ENCODE measurements at regions not wholly inside any gene's neighbourhood (a gene's known extent, or its start where the extent isn't known, plus 50 kb on each side); places are given as distances from the start of the nearest gene placed in this dataset.

DNA sequence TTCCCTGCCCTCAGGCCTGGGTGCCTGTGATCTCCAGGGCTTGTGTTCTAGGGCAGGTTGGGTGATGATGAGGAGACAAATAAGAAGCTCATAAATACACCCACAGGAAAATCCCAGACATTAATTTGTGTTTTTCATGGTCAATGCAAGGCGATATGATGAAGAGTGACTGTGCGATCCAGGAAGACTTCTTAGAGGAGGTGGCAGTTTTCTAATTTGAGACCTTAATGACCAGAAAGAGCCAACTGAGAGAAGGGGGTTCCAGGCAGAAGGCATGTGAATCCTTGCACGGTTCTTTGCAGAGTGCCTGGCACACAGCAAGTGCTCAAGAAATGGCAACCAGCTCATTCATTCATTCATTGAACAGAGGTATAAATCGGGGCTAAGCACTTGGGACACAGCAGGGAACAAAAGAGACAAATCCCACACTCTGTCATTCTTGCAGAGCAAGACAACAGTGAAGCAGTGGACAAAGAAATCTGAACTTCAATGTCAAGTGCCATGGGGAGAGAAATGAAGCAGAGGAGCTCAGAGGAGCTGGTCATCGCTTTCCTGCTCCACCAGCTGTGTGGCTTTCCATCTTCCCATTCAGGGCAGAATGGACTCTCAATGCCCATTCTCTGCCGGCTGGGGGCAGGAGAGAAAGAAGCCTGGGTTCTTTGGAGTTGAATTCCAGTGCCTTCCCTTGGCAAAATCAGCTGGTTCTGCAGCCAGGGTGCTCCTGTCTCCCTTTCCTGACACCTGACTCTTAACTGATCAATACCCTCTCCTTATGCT lies 128.3 kb downstream of the AACS start:
- 74% methylated on average over 6 of the region's 6 CpGs for WGBS
- Histone ChIP-seq H3K4me3 (ENCODE audit: low read length in 2 of 2) (no peak overlapping the region), H3K27me3 (ENCODE audit: control insufficient read depth in 2 of 2, insufficient read depth in 1 of 2, low read length in 1 of 2) (peaks cover 24 to 65% of the 10 kb centered on the region in 2 donors), H3K36me3 (ENCODE audit: control insufficient read depth in 2 of 2, insufficient read depth in 2 of 2, low read length in 1 of 2) (no peaks in the 10 kb centered on the region), H3K27ac (ENCODE audit: low read depth in 1 of 2, low read length in 1 of 2) (no peak overlapping the region), H3K9me3 (ENCODE audit: control insufficient read depth in 2 of 2, insufficient read depth in 1 of 2, low read length in 1 of 2) (no peaks in the 10 kb centered on the region), H3K4me1 (ENCODE audit: control insufficient read depth in 2 of 2, insufficient read depth in 2 of 2, low read length in 2 of 2) (no peaks in the 10 kb centered on the region)
- DNase-seq (ENCODE audit: low read depth in 6 of 9, low spot score in 9 of 9), result no peak

DNA sequence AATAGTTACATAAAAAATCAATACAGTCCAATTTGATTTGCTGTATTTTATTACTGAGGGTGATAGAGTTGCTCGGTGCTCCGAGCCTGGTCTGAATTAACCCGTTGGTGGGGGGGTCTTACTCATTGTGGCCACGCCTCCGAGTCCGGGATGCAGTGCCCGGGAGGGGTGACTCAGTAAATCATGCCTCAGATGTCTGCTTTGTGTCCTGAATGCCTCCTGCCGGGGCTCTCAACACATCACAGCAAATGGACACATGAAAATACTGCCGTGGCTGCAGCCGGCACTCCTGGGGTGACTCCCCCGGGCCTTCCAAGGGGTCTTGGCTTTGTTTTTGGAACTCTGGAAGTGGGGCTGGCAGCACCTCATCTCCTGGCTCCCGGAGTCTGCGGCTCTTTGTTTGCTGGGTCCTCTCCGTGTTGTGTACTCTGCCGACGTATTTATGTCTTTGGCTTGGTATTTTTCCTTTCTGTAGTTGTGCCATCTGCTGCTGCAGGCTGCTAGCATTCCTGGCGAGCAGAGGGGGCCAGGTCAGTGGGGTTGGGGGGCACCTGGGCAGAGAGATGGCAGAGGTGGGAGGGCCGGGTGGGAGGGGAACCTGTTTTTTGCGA lies 129.0 kb downstream of the AACS start:
- no peaks in the 10 kb centered on the region for H3K4me1 ChIP-seq (ENCODE audit: control insufficient read depth in 2 of 2, insufficient read depth in 2 of 2, low read length in 2 of 2)
- no peak overlapping the region for H3K27ac ChIP-seq (ENCODE audit: low read depth in 1 of 2, low read length in 1 of 2)
- no peaks in the 10 kb centered on the region for H3K9me3 ChIP-seq (ENCODE audit: control insufficient read depth in 2 of 2, insufficient read depth in 1 of 2, low read length in 1 of 2)
- WGBS, result 21% methylated on average over 19 of the region's 19 CpGs
- DNase-seq (ENCODE audit: low read depth in 6 of 9, low spot score in 9 of 9), result no peak
- peaks cover 20 to 60% of the 10 kb centered on the region in 2 donors for H3K27me3 ChIP-seq (ENCODE audit: control insufficient read depth in 2 of 2, insufficient read depth in 1 of 2, low read length in 1 of 2)
- no peaks in the 10 kb centered on the region for H3K36me3 ChIP-seq (ENCODE audit: control insufficient read depth in 2 of 2, insufficient read depth in 2 of 2, low read length in 1 of 2)
- no peak overlapping the region for H3K4me3 ChIP-seq (ENCODE audit: low read length in 2 of 2)

DNA sequence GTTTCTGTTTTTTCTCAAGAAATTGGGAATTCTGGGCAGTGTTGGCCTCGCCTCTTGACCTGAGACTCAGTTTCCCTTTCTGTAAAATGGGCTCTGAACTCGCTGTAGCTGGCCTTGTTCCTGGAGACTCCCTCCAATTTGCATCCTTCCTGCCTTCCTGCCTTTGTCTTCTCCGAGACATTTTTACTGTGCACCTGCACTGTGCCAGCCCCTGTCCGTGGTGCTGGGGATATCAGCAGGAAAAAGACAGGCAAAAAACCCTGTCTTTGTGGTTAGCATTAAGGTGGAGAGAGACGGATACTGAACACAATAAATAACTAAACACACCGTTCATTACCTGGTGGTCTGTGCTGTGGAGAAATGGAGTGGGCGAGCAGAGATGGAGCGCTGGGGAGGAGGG lies 129.8 kb downstream of the AACS start:
- 39% methylated on average over 8 of the region's 8 CpGs for WGBS
- DNase-seq (ENCODE audit: low read depth in 6 of 9, low spot score in 9 of 9), result no peak
- Histone ChIP-seq H3K9me3 (ENCODE audit: control insufficient read depth in 2 of 2, insufficient read depth in 1 of 2, low read length in 1 of 2) (no peaks in the 10 kb centered on the region), H3K4me1 (ENCODE audit: control insufficient read depth in 2 of 2, insufficient read depth in 2 of 2, low read length in 2 of 2) (no peaks in the 10 kb centered on the region), H3K36me3 (ENCODE audit: control insufficient read depth in 2 of 2, insufficient read depth in 2 of 2, low read length in 1 of 2) (no peaks in the 10 kb centered on the region), H3K27ac (ENCODE audit: low read depth in 1 of 2, low read length in 1 of 2) (no peak overlapping the region), H3K4me3 (ENCODE audit: low read length in 2 of 2) (no peak overlapping the region), H3K27me3 (ENCODE audit: control insufficient read depth in 2 of 2, insufficient read depth in 1 of 2, low read length in 1 of 2) (peaks cover 13 to 53% of the 10 kb centered on the region in 2 donors)

DNA sequence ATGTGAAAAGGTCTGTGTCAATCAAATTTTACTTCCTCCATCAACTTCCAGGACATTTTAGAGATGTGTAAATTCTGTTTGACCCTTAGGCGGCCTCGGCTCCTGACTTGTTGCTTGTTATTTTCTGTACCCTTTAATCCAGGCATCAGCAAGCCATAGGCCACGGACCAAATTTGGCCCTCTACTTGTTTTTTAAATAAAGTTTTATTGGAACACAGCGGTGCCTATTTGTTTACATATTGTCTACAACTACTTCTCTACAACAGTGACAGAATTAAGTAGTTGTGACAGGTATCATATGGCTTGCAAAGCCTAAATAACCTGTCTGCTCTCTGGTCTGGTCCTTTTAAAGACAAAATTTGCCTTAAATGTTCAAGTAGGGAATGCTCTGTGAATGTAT lies 132.1 kb downstream of the AACS start:
- Histone ChIP-seq H3K27ac (ENCODE audit: low read depth in 1 of 2, low read length in 1 of 2) (no peak overlapping the region), H3K36me3 (ENCODE audit: control insufficient read depth in 2 of 2, insufficient read depth in 2 of 2, low read length in 1 of 2) (no peaks in the 10 kb centered on the region), H3K4me3 (ENCODE audit: low read length in 2 of 2) (no peak overlapping the region), H3K4me1 (ENCODE audit: control insufficient read depth in 2 of 2, insufficient read depth in 2 of 2, low read length in 2 of 2) (no peaks in the 10 kb centered on the region), H3K9me3 (ENCODE audit: control insufficient read depth in 2 of 2, insufficient read depth in 1 of 2, low read length in 1 of 2) (no peaks in the 10 kb centered on the region), H3K27me3 (ENCODE audit: control insufficient read depth in 2 of 2, insufficient read depth in 1 of 2, low read length in 1 of 2) (peaks cover 11 to 37% of the 10 kb centered on the region in 2 donors)
- no peak for DNase-seq (ENCODE audit: low read depth in 6 of 9, low spot score in 9 of 9)
- WGBS, result 92% methylated on average over 4 of the region's 4 CpGs

DNA sequence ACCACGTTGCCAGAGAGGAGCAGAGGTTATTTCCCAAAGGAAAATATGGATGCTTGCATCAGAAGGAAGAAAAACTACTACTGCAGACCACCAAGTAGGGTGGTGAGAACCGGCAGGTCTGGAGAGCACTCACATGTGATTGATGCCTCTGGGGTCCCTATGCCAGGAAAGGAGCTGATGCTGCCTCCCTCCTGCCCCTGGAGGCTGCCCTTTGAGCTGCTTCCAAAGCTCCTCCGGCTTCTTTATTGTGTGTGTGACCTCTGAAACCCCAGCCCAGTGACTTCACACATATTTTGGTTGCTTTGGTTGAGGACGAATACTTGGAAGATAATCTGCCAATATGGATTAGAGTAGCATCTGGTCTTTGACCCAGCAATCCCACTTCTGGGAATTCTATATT lies 133.4 kb downstream of the AACS start:
- no peak overlapping the region for H3K27ac ChIP-seq (ENCODE audit: low read depth in 1 of 2, low read length in 1 of 2)
- H3K4me3 ChIP-seq (ENCODE audit: low read length in 2 of 2), result no peak overlapping the region
- DNase-seq (ENCODE audit: low read depth in 6 of 9, low spot score in 9 of 9), result no peak
- H3K4me1 ChIP-seq (ENCODE audit: control insufficient read depth in 2 of 2, insufficient read depth in 2 of 2, low read length in 2 of 2), result no peaks in the 10 kb centered on the region
- H3K27me3 ChIP-seq (ENCODE audit: control insufficient read depth in 2 of 2, insufficient read depth in 1 of 2, low read length in 1 of 2), result peaks cover 5 to 24% of the 10 kb centered on the region in 2 donors
- H3K9me3 ChIP-seq (ENCODE audit: control insufficient read depth in 2 of 2, insufficient read depth in 1 of 2, low read length in 1 of 2), result no peaks in the 10 kb centered on the region
- 48% methylated on average over 4 of the region's 4 CpGs for WGBS
- H3K36me3 ChIP-seq (ENCODE audit: control insufficient read depth in 2 of 2, insufficient read depth in 2 of 2, low read length in 1 of 2), result no peaks in the 10 kb centered on the region

DNA sequence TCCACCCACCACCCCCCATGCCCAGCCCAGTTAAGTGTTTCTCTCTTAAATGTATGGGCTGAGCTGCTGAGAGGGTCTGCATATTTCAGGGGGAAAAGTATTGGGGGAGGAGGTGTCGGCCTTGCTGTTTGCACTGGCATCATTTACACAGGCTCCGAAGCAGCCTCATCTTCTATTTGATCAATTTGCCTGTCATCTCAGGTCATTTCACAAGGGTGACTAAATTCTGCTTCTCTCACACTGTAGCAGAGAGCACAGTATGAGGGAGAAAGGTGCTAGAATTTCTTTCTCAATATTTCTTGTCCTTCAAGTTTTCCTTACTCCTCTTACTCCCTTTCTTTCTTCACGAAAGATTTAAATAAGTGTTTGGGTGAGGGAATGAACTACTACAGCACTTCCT lies 135.9 kb downstream of the AACS start:
- WGBS, result 93% methylated on average over 3 of the region's 3 CpGs
- no peak overlapping the region for H3K27ac ChIP-seq (ENCODE audit: low read depth in 1 of 2, low read length in 1 of 2)
- H3K9me3 ChIP-seq (ENCODE audit: control insufficient read depth in 2 of 2, insufficient read depth in 1 of 2, low read length in 1 of 2), result no peaks in the 10 kb centered on the region
- no peak for DNase-seq (ENCODE audit: low read depth in 6 of 9, low spot score in 9 of 9)
- no peak overlapping the region for H3K4me3 ChIP-seq (ENCODE audit: low read length in 2 of 2)
- peaks cover 5 to 6% of the 10 kb centered on the region in 2 donors for H3K27me3 ChIP-seq (ENCODE audit: control insufficient read depth in 2 of 2, insufficient read depth in 1 of 2, low read length in 1 of 2)
- H3K4me1 ChIP-seq (ENCODE audit: control insufficient read depth in 2 of 2, insufficient read depth in 2 of 2, low read length in 2 of 2), result no peaks in the 10 kb centered on the region
- H3K36me3 ChIP-seq (ENCODE audit: control insufficient read depth in 2 of 2, insufficient read depth in 2 of 2, low read length in 1 of 2), result no peaks in the 10 kb centered on the region

DNA sequence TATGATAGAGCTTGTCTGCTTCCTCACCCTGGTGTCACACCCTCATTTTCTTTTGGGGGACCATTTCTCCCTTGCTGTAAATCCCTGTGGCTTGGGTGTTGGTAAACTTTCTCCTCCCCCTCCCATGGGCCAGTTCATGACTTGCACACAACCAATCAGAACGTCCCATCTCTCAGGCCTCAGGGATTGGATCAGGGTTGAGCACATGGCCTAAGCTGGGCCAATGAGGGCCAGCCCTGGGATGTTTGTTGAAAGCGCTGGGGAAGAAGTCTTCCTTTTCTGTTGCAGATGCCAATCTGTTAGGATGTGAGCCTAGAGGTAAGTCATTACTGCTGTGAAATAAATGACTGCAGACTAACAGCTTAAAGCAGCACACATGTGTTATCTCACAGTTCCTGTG lies 136.7 kb downstream of the AACS start:
- Histone ChIP-seq H3K4me1 (ENCODE audit: control insufficient read depth in 2 of 2, insufficient read depth in 2 of 2, low read length in 2 of 2) (no peaks in the 10 kb centered on the region), H3K27me3 (ENCODE audit: control insufficient read depth in 2 of 2, insufficient read depth in 1 of 2, low read length in 1 of 2) (peaks cover 4 to 5% of the 10 kb centered on the region in 2 donors), H3K9me3 (ENCODE audit: control insufficient read depth in 2 of 2, insufficient read depth in 1 of 2, low read length in 1 of 2) (no peaks in the 10 kb centered on the region), H3K36me3 (ENCODE audit: control insufficient read depth in 2 of 2, insufficient read depth in 2 of 2, low read length in 1 of 2) (no peaks in the 10 kb centered on the region), H3K27ac (ENCODE audit: low read depth in 1 of 2, low read length in 1 of 2) (no peak overlapping the region), H3K4me3 (ENCODE audit: low read length in 2 of 2) (no peak overlapping the region)
- no peak for DNase-seq (ENCODE audit: low read depth in 6 of 9, low spot score in 9 of 9)
- 93% methylated on average over 2 of the region's 2 CpGs for WGBS

DNA sequence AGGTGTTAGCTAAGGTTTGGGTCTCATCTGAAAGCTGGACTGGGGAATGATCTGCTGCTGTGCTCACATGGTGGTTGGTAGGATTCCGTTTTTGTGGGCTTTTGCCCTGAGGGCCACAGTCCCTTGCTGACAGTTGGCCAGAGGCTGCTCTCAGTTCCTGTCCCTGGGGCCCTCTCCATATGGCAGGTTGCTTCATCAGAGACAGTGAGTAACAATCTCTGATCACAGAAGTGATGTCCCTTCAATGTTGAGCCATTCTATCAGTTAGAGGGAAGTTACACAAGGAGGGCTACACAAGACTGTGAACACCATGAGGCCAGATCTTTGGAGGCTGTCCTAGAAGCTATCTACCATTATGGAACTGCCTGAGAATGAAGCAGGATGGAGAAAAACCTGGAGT lies 137.2 kb downstream of the AACS start:
- Histone ChIP-seq H3K9me3 (ENCODE audit: control insufficient read depth in 2 of 2, insufficient read depth in 1 of 2, low read length in 1 of 2) (no peaks in the 10 kb centered on the region), H3K4me3 (ENCODE audit: low read length in 2 of 2) (no peak overlapping the region), H3K27ac (ENCODE audit: low read depth in 1 of 2, low read length in 1 of 2) (no peak overlapping the region), H3K4me1 (ENCODE audit: control insufficient read depth in 2 of 2, insufficient read depth in 2 of 2, low read length in 2 of 2) (no peaks in the 10 kb centered on the region), H3K36me3 (ENCODE audit: control insufficient read depth in 2 of 2, insufficient read depth in 2 of 2, low read length in 1 of 2) (no peaks in the 10 kb centered on the region), H3K27me3 (ENCODE audit: control insufficient read depth in 2 of 2, insufficient read depth in 1 of 2, low read length in 1 of 2) (peaks cover 4 to 5% of the 10 kb centered on the region in 2 donors)
- DNase-seq (ENCODE audit: low read depth in 6 of 9, low spot score in 9 of 9), result no peak
- WGBS, result 94% methylated on average over 1 of the region's 1 CpG

DNA sequence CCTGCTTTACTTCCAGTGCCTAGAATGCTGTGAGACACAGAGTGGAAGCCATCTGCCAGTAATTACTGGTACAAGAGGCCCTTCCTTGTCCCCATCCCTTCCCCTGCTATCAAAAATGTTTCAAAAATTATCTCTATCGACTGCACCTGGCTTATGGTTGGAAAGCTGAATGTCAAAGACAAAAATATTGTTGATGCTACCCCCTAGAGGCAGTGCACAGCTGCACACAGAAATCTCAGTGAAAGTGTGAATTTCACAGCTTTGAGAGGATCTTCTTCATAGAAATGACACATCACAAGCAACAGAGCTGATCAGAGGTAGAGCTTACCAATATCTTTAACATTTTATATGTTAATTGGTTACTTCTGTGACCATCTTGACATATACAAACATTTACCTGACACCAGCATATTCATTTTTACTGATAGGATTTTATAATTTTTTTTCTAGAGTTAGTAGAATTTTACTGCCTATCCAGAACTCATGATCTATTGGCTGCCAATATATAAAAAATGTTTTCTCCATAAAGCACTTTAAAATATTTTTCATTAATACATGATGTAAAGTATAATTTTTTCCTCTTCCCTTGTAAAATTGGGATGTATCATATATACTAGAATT lies 138.0 kb downstream of the AACS start:
- peaks cover 2% of the 10 kb centered on the region in 2 donors for H3K27me3 ChIP-seq (ENCODE audit: control insufficient read depth in 2 of 2, insufficient read depth in 1 of 2, low read length in 1 of 2)
- 19% methylated on average over 1 of the region's 1 CpG for WGBS
- H3K4me3 ChIP-seq (ENCODE audit: low read length in 2 of 2), result no peak overlapping the region
- peak in 1 of 9 donors; percentile 25 for DNase-seq (ENCODE audit: low read depth in 6 of 9, low spot score in 9 of 9)
- no peak overlapping the region for H3K27ac ChIP-seq (ENCODE audit: low read depth in 1 of 2, low read length in 1 of 2)
- H3K36me3 ChIP-seq (ENCODE audit: control insufficient read depth in 2 of 2, insufficient read depth in 2 of 2, low read length in 1 of 2), result no peaks in the 10 kb centered on the region
- H3K9me3 ChIP-seq (ENCODE audit: control insufficient read depth in 2 of 2, insufficient read depth in 1 of 2, low read length in 1 of 2), result no peaks in the 10 kb centered on the region
- H3K4me1 ChIP-seq (ENCODE audit: control insufficient read depth in 2 of 2, insufficient read depth in 2 of 2, low read length in 2 of 2), result no peaks in the 10 kb centered on the region
